ENCODE measurements at regions not wholly inside any gene's neighbourhood (a gene's known extent, or its start where the extent isn't known, plus 50 kb on each side); places are given as distances from the start of the nearest gene placed in this dataset.
"Not testable (repeated sequence)": the region's sequence is repeated elsewhere in the genome, so short reads cannot be mapped to it uniquely, and the experiment has no call there.

DNA sequence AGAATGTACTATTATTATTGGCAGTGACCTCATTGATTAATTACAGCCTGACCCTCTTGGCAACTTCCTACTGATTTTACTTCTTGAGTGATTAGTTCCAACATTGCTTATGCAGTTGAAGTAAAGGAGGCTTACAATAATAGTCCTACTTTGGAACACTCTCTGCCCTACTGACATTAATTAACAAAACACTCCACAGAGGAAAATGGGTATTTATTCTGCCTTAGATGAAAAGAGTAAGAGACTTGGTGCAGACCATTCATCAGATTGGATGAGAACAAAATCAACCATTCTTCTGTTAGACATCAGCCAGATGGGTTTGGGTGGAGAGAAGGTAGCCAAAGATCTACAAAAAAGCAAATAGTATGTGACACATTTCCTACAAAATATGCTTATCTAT is 363.8 kb downstream of the FAT3 start:
- no peak for DNase-seq (ENCODE audit: insufficient read length, low spot score)
- FAIRE-seq, result no peak

GRCh38 chr11:92589512-92589911 is 364.9 kb downstream of the FAT3 start:
- no peak for FAIRE-seq
- DNase-seq (ENCODE audit: insufficient read length, low spot score), result no peak

DNA sequence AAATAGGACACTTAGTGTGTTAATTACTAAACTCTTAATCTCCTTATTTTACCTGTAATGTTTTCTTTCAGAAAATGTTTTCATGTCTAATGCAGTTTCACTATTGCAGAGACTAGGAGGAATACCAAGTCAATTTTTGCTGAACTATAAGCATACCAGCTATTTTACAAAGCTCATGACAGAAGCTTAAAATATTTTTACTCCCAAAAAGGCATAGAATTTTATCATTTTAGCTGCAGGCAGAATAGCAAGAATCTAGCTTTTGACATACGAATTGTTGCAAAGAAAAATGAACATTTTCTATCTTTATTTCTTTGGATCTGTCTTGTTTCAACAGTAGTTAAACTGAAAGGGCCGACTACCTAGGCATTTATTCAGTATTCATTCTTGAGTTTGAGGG is 366.9 kb downstream of the FAT3 start:
- no peak for DNase-seq (ENCODE audit: insufficient read length, low spot score)
- no peak for FAIRE-seq

- no peak for FAIRE-seq
Measured at GRCh38 chr11:92594251-92594650, 369.6 kb downstream of the FAT3 start.

DNA sequence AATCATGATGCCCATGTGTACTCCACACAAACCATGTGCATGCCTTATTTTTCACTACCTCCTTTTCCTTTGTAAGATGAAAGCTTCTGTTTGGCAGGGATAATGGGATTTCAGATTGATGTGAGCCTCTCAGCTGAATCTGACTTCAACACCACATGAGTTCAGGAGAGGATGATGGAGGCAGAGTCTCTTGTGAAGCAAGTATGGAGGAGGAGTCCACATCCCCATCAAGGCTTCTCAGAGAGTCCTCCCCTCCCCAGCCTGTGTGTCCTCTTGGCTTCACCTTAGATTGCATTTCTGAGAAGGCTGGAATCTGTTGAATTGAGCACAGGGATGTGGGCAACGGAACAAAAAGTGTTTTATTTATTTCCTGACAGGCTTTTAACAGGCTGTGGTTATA is 370.4 kb downstream of the FAT3 start:
- FAIRE-seq, result no peak

More at GRCh38 chr11:92594251-92594650, 369.6 kb downstream of the FAT3 start:
- no peak for DNase-seq (ENCODE audit: insufficient read length, low spot score)

DNA sequence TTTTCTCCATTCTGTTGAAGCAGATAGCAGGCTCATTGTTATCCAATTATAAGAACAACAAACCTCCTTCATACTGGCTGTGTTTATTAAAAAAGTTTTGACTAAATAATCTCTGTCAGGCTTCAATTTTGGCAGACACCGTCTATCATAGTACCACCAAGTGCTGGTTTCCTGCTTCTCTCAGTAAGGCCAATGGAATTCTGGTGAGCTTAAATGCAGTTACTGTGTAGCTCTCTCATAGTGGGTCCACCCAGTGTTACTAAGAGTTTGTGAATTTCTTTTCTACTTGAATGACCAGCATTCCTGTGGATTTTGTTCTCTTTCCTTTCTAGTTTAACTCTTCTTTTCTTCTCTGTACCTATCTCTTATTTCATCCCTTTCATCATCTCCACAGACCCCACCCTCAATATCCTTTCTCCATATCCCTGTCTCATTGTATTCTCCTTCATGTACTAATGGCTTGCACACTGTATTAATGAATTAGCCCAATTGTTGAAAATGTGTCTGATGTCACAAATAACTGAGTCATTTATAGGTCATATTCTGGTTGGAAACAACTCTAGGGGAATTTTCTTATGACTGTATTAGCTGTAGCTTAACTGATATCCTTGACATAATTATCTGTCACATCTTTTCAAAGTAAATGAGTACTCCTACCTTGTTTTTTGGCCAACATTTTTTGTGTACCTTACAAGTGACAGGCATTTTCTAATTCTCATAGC is 372.1 kb downstream of the FAT3 start:
- FAIRE-seq (no peak), DNase-seq (ENCODE audit: insufficient read length, low spot score) (no peak)

More for the DNA sequence above, 370.4 kb downstream of the FAT3 start:
- no peak for DNase-seq (ENCODE audit: insufficient read length, low spot score)

DNA sequence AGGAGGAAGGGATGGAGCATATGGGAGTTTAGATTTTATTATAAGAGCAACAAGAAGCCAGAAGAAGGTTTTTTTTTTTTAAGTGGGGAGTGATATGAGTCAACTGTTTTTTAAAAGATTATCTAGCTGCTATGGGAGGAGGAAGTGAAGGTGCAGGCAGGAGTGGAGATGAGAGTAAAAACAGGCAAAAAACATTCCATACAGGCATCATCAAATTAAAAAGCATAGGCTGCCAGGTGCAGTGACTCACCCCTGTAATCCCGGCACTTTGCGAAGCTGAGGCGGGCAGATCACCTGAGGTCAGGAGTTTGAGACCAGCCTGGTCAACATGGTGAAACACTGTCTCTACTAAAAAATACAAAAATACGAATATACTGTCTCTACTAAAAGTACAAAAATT is 368.4 kb upstream of the MTNR1B start:
- DNase-seq (ENCODE audit: insufficient read length, low spot score) (no peak), FAIRE-seq (no peak)

- no peak for FAIRE-seq
- no peak for DNase-seq (ENCODE audit: insufficient read length, low spot score)
Measured at GRCh38 chr11:92605667-92606066, 363.8 kb upstream of the MTNR1B start.

GRCh38 chr11:92607969-92608722 is 361.3 kb upstream of the MTNR1B start:
- FAIRE-seq, result no peak
- no peak for DNase-seq (ENCODE audit: insufficient read length, low spot score)

- FAIRE-seq, result no peak
- no peak for DNase-seq (ENCODE audit: insufficient read length, low spot score)
Measured at GRCh38 chr11:92611157-92611556, 358.3 kb upstream of the MTNR1B start.

GRCh38 chr11:92618020-92618419 is 351.4 kb upstream of the MTNR1B start:
- not testable (repeated sequence) for FAIRE-seq

GRCh38 chr11:92623055-92623454 is 346.4 kb upstream of the MTNR1B start:
- no peak for FAIRE-seq

More at GRCh38 chr11:92618020-92618419, 351.4 kb upstream of the MTNR1B start:
- DNase-seq (ENCODE audit: insufficient read length, low spot score), result not testable (repeated sequence)

GRCh38 chr11:92625894-92626293 is 343.6 kb upstream of the MTNR1B start:
- DNase-seq (ENCODE audit: insufficient read length, low spot score), result no peak
- FAIRE-seq, result no peak

More at GRCh38 chr11:92623055-92623454, 346.4 kb upstream of the MTNR1B start:
- DNase-seq (ENCODE audit: insufficient read length, low spot score), result no peak

- FAIRE-seq (no peak), DNase-seq (ENCODE audit: insufficient read length, low spot score) (no peak)
Measured at GRCh38 chr11:92626624-92627023, 342.8 kb upstream of the MTNR1B start.

- FAIRE-seq (no peak), DNase-seq (ENCODE audit: insufficient read length, low spot score) (no peak)
Measured at GRCh38 chr11:92627615-92628256, 341.7 kb upstream of the MTNR1B start.

DNA sequence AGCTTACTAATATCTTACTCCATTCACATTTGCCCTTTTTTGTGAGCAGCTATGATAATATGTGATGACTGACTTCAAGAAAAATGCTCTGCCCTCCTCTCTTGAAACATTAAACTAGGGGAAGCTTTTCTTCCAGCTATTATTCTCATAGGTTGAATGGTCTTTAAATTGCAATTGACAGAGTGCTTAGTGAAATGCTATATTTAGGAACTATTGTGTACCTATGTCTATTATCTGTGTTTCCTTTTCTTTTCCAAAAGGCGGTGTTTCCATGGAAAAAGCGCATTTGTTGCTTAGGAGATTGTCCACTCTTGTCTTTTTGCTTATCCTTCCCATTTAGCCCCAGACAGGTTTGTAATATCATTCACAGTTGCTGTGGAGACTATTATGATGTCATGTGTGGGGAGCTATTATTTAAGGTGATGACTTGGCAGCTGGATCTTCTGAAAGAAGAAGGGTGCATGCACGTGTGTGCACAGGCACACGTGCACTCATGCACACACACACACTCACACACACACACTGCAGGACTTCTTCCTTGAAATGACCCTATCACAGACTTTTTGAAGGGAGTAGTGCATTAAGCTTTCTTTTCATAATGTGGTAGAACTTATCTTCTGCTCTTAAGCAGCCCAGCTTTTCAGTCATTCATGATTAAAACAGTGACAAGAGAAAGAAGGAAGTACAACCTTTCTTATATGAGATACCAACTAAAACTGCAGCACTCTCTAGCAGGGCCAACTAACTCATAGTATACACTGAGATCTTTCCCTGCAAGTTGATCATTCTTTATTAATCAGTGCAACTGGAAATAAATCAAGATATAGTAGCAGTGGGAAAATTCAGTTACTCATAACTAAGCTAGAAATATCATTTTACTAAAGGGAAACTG is 340.8 kb upstream of the MTNR1B start:
- FAIRE-seq (no peak), DNase-seq (ENCODE audit: insufficient read length, low spot score) (no peak)

GRCh38 chr11:92632495-92632894 is 337.0 kb upstream of the MTNR1B start:
- no peak for FAIRE-seq
- DNase-seq (ENCODE audit: insufficient read length, low spot score), result no peak

DNA sequence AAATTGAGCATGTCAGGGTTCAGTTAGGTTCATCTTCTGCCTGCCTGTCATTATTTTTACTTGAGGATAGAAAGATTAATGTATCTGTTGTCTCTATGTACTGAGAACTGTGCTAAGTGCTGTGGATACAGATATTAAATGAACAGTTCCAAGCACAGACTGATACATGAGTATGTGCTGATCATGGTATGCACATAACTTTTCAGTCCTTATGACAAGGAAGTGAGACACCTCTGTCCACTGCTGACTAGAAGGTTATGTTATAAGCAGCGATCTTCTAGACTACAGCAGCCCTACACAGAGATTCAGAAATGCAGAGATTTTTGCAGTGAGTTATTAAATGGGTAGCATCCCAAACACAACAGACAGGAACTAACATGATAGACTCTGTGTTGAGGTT is 335.6 kb upstream of the MTNR1B start:
- DNase-seq (ENCODE audit: insufficient read length, low spot score) (no peak), FAIRE-seq (no peak)

DNA sequence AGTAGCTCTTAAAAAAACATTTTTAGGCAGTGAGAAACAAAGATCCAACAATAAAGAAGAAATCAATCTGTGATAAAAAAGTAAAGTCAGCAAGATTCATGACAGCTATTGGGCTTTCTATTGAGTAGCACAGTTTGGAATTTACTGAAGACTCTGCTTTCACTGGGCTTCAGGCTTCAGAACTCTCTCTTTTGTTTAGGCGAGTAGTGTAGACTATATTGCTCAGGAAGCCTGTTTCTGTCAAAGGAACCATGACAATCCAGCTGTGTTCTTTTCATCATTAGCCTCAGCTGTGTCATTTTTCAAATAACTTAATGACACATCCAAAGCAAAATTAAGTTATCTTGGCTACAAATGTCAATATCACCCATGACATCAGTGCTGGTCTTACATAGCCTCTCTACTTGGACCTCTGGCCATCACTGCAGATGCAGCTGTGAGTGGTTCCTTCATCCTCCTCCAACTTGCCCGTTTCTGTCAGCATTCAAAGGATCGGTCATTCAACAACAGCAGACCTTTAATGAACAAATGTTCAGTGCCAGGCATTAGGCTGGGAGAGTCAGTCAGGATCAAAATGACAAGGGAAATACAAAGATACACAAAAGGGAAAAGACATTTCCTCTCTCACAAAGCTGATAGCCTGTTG is 332.8 kb upstream of the MTNR1B start:
- no peak for DNase-seq (ENCODE audit: insufficient read length, low spot score)
- no peak for FAIRE-seq

DNA sequence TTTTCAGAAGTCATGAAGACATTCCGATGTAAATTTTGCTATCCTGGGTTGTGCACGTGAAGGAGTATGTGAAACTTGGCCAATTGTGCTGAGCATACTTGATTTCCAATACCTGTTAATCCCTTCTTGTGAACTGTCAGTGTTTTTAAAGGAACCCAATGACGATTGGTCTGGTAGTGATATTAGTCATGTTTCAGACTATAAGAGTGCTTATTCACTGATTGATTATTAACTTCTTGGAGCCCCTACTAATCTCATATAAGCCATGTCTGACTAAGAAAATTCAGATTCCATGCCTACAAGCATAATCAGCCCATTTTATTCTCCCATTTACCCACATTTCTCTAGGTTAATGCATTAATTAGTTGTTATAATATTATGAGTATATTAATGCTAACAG is 330.8 kb upstream of the MTNR1B start:
- no peak for DNase-seq (ENCODE audit: insufficient read length, low spot score)

More for the DNA sequence above, 330.8 kb upstream of the MTNR1B start:
- no peak for FAIRE-seq

Data from HTR-8/SVneo (cell line).